Panc1 (cell line): ENCODE measurements at regions not wholly inside any gene's neighbourhood (a gene's known extent, or its start where the extent isn't known, plus 50 kb on each side); places are given as distances from the start of the nearest gene placed in this dataset.

ENCODE experiments used
- ATAC-seq: fragments of 200-7000 bp; cut with Tn5 transposase; 2 replicates; pipeline ENCODE4 v1.9.1; 2020; ENCODE audit warnings: mild to moderate bottlenecking, moderate library complexity
- BruUV-seq: library from RNA; stranded (reverse); fragments of 400-500 nt; replicated peaks from 2 replicates; lab custom pipeline; 2021; lab: Mats Ljungman, UMichigan
- CTCF ChIA-PET: fragments of 300-600 bp; sonication (Branson Sonifier 250); formaldehyde crosslinking; loops from one replicate; lab custom pipeline; 2022; ENCODE audit warnings: antibody characterized with exemption; lab: Charles Lee
- POLR2A ChIA-PET: fragments of 300-600 bp; sonication (Branson Sonifier 250); formaldehyde crosslinking; loops from one replicate; lab custom pipeline; 2022; ENCODE audit warnings: antibody characterized with exemption; lab: Charles Lee
- DNase-seq: peaks from one replicate; pipeline ENCODE4 v3.0.0-alpha.2; 2010; ENCODE audit warnings: low read depth, low spot score
- H3K27ac ChIP-seq: 2 replicates; pipeline ENCODE4 v1.5.1; 2011; ENCODE audit warnings: mild to moderate bottlenecking, low read length, inconsistent platforms
- H3K27me3 ChIP-seq: fragments of 200-500 bp; sonication (Bioruptor generic); 2 replicates; pipeline ENCODE4 v1.6.0; 2014; ENCODE audit warnings: low read length, inconsistent platforms; ENCODE audit not compliant: control insufficient read depth, insufficient read depth
- H3K36me3 ChIP-seq: fragments of 200-500 bp; sonication (Bioruptor generic); 2 replicates; pipeline ENCODE4 v1.5.1; 2014; ENCODE audit warnings: inconsistent platforms, mild to moderate bottlenecking, low read length, moderate library complexity; ENCODE audit not compliant: control insufficient read depth, insufficient read depth
- H3K4me1 ChIP-seq: 2 replicates; pipeline ENCODE4 v1.5.1; 2011; ENCODE audit warnings: inconsistent platforms, mild to moderate bottlenecking, low read length, moderate library complexity; ENCODE audit not compliant: control insufficient read depth, insufficient read depth
- H3K4me3 ChIP-seq, 2 experiments: 2 replicates each; pipeline ENCODE4 v1.5.1; 2011 to 2012; ENCODE audit warnings: low read depth in 2 of 2, low read length in 2 of 2, mild to moderate bottlenecking in 2 of 2, inconsistent platforms in 1 of 2, moderate library complexity in 1 of 2
- H3K9me3 ChIP-seq: fragments of 200-500 bp; sonication (Bioruptor generic); 2 replicates; pipeline ENCODE4 v1.5.1; 2014; ENCODE audit warnings: low read depth, mild to moderate bottlenecking, inconsistent platforms, low read length, moderate library complexity; ENCODE audit not compliant: control insufficient read depth, insufficient read depth
- CTCF ChIP-seq: fragments of 450-650 bp; IDR thresholded peaks from 2 replicates; pipeline ENCODE4 v1.5.1; 2017; ENCODE audit warnings: mild to moderate bottlenecking
- POLR2AphosphoS5 ChIP-seq: IDR thresholded peaks from 2 replicates; pipeline ENCODE4 v1.6.1; 2012; ENCODE audit warnings: mild to moderate bottlenecking, low read depth, low read length, moderate library complexity
- SIN3A ChIP-seq: IDR thresholded peaks from 2 replicates; pipeline ENCODE4 v1.6.1; 2012; ENCODE audit warnings: low read depth, mild to moderate bottlenecking, low read length, moderate library complexity, borderline replicate concordance; ENCODE audit not compliant: insufficient read depth
- TCF7L2 ChIP-seq: IDR thresholded peaks from 2 replicates; pipeline ENCODE4 v1.6.1; 2011; ENCODE audit warnings: mild to moderate bottlenecking, low read depth, low read length, inconsistent platforms
- in situ Hi-C: cut with HindIII; loops from 2 replicates; pipeline ENCODE4 v1.10.0; 2016; ENCODE audit warnings: low sequenced_read_pairs, low pct_unique_long_range_greater_than_20kb
- intact Hi-C: fragments of 100-400 bp; cut with micrococcal nuclease; formaldehyde crosslinking; loops from one replicate; pipeline ENCODE4 v1.10.0; 2022; ENCODE audit not compliant: unreplicated experiment
- TF ChIP-seq, protein P1 (sequence below), 2 experiments: IDR thresholded peaks; 2 replicates each; pipeline ENCODE4 v1.6.1; 2011 to 2012; ENCODE audit warnings: low read depth in 2 of 2, control low read depth in 1 of 2, low read length in 1 of 2, mild to moderate bottlenecking in 1 of 2, moderate library complexity in 1 of 2; ENCODE audit not compliant: insufficient read depth in 1 of 2

DNA sequence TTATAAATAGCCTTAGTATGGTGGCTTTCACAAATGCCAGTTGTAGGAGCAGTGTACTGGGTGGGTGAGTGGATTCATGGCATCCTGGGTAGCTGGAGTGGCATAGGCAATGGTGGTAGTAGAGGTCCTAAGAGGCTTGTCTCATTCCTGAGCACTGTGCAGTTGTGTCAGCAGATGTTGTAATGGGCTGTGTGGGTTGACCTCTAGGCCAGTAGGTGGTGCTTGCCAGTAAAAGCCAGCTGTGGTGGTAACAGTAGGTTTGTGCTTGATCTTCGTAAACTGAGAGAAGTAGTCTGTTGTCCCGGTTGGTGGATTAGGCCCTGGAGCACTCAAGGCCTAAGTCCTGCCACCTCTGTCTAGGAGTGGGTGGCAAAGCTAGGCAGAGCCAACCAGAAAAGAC is 149.7 kb upstream of the SUCLG2 start:
- in situ Hi-C loops, result no loop called here
- no peak overlapping the region for H3K27ac ChIP-seq
- DNase-seq (no peak), ATAC-seq (no peak)
- ChIA-PET CTCF (no interaction called here), POLR2A (no interaction called here)
- H3K4me3 ChIP-seq, result no peak overlapping the region
- no peaks in the 10 kb centered on the region for H3K36me3 ChIP-seq
- TF ChIP-seq TCF7L2 (no peak), CTCF (no peak), POLR2AphosphoS5 (no peak), SIN3A (no peak)
- TF ChIP-seq, protein P1, sequence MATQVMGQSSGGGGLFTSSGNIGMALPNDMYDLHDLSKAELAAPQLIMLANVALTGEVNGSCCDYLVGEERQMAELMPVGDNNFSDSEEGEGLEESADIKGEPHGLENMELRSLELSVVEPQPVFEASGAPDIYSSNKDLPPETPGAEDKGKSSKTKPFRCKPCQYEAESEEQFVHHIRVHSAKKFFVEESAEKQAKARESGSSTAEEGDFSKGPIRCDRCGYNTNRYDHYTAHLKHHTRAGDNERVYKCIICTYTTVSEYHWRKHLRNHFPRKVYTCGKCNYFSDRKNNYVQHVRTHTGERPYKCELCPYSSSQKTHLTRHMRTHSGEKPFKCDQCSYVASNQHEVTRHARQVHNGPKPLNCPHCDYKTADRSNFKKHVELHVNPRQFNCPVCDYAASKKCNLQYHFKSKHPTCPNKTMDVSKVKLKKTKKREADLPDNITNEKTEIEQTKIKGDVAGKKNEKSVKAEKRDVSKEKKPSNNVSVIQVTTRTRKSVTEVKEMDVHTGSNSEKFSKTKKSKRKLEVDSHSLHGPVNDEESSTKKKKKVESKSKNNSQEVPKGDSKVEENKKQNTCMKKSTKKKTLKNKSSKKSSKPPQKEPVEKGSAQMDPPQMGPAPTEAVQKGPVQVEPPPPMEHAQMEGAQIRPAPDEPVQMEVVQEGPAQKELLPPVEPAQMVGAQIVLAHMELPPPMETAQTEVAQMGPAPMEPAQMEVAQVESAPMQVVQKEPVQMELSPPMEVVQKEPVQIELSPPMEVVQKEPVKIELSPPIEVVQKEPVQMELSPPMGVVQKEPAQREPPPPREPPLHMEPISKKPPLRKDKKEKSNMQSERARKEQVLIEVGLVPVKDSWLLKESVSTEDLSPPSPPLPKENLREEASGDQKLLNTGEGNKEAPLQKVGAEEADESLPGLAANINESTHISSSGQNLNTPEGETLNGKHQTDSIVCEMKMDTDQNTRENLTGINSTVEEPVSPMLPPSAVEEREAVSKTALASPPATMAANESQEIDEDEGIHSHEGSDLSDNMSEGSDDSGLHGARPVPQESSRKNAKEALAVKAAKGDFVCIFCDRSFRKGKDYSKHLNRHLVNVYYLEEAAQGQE (IDR thresholded peaks at IDR 0.05; ENCODE audit: insufficient read depth in 1 of 2, low read depth in 2 of 2, low read length in 1 of 2), result no peak
- BruUV-seq, result no TSS peak
- intact Hi-C loops, result no loop called here
- no peaks in the 10 kb centered on the region for H3K27me3 ChIP-seq
- no peaks in the 10 kb centered on the region for H3K4me1 ChIP-seq
- H3K9me3 ChIP-seq, result no peaks in the 10 kb centered on the region

- no TSS peak for BruUV-seq
- no peaks in the 10 kb centered on the region for H3K4me1 ChIP-seq
- no peaks in the 10 kb centered on the region for H3K9me3 ChIP-seq
- H3K36me3 ChIP-seq, result no peaks in the 10 kb centered on the region
- CTCF ChIA-PET, result no interaction called here
- H3K27ac ChIP-seq, result no peak overlapping the region
- intact Hi-C loops, result no loop called here
- ATAC-seq, result no peak
- no peak overlapping the region for H3K4me3 ChIP-seq
- DNase-seq, result no peak
- no peaks in the 10 kb centered on the region for H3K27me3 ChIP-seq
- in situ Hi-C loops, result no loop called here
- TF ChIP-seq, protein P1 (IDR thresholded peaks at IDR 0.05; ENCODE audit: insufficient read depth in 1 of 2, low read depth in 2 of 2, low read length in 1 of 2), result no peak
- no peak for TF ChIP-seq SIN3A
- POLR2A ChIA-PET, result no interaction called here
Observed at GRCh38 chr3:67798412-67798811, 144.0 kb upstream of the SUCLG2 start.
